Astrocyte of the spinal cord (primary cell): ENCODE measurements at regions not wholly inside any gene's neighbourhood (a gene's known extent, or its start where the extent isn't known, plus 50 kb on each side); places are given as distances from the start of the nearest gene placed in this dataset.

Experiments used
- DNase-seq: peaks from one replicate; pipeline ENCODE4 v3.0.0; 2011; ENCODE audit warnings: low read depth, low spot score
- H3K4me3 ChIP-seq: 2 replicates; pipeline ENCODE4 v1.5.1; 2011; ENCODE audit warnings: low read depth, mild to moderate bottlenecking, low read length, moderate library complexity
- in situ Hi-C: cut with HindIII; loops from 2 replicates; pipeline ENCODE4 v1.10.0; 2017; ENCODE audit warnings: low sequenced_read_pairs
- TF ChIP-seq, protein P1 (sequence below): IDR thresholded peaks from 2 replicates; pipeline ENCODE4 v1.5.1; 2012; ENCODE audit warnings: low read depth, mild to moderate bottlenecking, low read length, inconsistent platforms

DNA sequence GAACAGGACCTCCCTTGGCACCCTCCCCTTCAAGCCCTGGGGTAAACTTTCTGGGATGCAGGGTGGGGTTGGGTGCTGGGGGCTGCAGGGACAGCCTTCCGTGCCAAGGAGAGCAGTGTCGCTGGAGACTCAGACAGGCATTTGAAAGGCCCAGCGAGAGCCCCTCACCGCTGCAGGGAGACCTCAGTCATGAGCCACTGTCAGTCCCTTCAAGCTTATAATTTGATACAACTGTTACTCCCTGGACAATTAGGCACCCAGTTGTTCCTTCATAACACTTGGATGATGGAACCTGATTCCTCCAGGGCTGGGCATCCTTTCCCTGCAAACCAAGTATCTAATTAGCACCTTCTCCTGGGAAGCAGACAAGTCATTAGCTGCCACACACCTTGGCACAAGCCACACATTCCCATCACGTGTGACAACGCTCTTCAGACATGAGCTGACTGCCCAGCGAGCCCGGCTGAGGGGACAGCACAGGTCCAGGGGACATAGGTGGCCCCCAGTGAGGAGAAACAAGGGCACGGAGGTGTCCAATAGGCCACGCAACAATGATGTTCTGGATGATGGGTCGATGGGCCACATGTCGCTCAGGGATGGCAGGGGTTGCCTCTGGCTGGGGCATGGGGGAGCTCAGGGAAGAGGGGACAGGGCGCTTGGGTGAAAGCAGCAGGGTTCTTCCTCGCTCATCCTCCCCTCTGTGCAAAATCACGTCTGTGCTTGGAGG is 59.6 kb downstream of the KCNF1 start:
- in situ Hi-C loops: no loop called here
- TF ChIP-seq, protein P1, sequence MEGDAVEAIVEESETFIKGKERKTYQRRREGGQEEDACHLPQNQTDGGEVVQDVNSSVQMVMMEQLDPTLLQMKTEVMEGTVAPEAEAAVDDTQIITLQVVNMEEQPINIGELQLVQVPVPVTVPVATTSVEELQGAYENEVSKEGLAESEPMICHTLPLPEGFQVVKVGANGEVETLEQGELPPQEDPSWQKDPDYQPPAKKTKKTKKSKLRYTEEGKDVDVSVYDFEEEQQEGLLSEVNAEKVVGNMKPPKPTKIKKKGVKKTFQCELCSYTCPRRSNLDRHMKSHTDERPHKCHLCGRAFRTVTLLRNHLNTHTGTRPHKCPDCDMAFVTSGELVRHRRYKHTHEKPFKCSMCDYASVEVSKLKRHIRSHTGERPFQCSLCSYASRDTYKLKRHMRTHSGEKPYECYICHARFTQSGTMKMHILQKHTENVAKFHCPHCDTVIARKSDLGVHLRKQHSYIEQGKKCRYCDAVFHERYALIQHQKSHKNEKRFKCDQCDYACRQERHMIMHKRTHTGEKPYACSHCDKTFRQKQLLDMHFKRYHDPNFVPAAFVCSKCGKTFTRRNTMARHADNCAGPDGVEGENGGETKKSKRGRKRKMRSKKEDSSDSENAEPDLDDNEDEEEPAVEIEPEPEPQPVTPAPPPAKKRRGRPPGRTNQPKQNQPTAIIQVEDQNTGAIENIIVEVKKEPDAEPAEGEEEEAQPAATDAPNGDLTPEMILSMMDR: no peak

DNA sequence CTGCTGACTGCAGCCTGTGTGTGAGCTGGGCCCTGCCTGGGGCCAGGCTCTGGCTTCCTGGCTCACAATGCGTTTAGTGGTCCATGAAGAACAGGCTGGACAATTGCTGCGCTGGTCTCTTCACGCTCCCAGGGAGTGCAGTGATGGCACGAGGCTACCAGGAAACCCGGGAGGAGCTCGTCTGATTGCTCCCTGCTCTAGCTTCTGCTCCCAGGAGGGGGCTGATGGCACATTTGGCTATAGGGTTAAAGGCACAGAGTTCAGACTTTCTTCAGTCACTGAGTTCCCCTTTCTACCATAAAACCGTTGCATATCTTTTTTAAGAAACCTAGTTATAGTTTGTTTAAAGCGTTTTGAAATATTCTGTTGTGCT is 60.1 kb downstream of the KCNF1 start:
- in situ Hi-C loops: no loop called here
- no peak for DNase-seq
- no peak overlapping the region for H3K4me3 ChIP-seq
- TF ChIP-seq, protein P1: no peak

More for the DNA sequence above, 59.6 kb downstream of the KCNF1 start:
- H3K4me3 ChIP-seq: no peak overlapping the region
- DNase-seq: no peak

DNA sequence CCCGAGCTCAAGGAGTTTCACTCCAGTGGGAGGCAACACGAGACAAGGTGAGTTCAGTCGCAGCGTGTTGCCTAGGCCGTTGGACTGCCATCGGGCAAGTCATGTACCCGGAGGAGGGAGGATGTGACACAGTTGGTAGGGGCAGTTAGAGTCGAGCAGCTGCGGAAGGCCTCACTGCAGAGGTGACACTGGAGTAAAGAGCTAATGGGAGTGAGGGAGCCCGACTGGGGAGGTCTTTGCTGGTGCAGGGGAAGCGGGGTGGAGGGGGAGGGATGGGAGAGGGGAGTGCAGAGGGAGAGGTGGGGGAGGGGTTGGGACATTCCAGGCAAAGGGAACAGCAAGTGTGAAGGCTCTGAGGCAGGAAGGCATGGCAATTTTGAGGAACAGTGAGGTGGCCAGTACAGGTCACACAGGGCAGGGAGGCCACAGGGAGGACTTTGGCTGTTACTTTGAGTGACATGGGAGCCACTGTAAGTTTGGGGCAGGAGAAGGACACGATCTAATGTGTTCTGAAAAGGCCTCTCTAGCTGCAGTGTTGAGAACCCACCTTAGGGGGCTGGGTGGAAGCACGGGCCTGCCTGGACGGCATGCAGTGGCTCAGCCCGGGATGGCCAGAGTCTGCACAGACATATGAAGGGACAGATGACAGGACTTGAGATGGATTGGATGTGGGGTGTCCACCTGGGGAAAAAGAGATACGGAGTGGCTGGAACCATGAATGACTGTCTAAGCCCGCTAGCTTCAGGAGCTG is 61.1 kb downstream of the KCNF1 start:
- no peak for DNase-seq
- H3K4me3 ChIP-seq: no peak overlapping the region
- TF ChIP-seq, protein P1: no peak
- in situ Hi-C loops: no loop called here

DNA sequence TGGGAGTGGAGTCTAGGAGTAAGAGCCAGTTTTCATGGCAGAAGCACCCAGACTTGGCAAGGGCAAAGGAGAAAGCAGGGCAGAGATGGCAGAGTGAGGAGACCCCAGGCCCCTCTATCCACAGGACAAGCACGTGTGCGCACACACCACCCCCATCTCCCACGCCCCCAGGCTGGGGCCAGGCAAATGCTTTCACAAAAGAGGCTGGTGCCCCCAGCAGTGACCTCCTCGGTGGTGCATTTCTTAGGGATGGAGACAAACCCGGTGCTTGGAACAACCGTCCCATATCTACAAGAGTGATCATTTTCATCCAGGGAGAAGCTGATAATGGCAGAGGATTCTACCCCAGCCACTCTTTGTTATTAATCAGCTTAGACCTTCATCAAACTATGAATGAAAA is 62.0 kb downstream of the KCNF1 start:
- in situ Hi-C loops: no loop called here
- no peak for DNase-seq
- TF ChIP-seq, protein P1: no peak
- no peak overlapping the region for H3K4me3 ChIP-seq

DNA sequence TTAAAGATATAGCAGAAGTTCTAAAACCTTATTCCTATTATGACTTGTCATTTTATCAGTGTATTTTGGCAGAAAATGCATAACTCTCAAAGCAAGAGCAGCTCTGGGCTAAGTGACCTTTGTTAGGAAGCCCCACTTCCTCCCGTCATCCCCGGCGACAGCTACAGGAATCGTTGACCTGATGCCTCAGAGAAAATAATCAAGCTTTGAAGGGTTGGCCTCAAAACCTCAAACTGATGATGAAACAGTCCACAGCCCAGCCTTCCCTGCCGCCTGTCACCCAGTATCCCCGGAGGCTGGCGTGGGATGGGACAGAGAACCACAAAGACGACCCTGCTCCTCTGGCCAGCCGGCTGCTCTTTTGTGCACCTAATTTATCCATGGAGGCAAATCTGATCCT is 65.3 kb downstream of the KCNF1 start:
- in situ Hi-C loops: no loop called here
- TF ChIP-seq, protein P1: no peak
- DNase-seq: no peak
- no peak overlapping the region for H3K4me3 ChIP-seq

DNA sequence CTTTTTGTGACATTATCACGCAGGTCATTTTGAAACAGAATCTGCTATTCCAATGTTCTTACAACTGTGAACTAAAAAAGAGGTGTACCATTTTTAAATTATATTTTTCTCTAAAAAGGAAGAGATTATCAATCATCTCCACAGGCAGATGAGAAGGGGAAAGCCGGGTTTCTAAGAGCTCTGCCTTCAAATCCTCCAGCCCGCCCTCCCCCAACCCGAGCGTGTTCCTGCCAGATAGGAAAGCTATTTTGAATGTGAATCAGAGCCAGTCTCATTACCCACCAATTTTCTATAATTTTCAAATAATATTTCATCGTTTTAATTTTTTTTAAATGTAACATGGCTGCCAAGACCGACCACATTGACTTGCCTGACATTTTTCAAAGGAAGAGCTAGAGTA is 65.9 kb downstream of the KCNF1 start:
- no peak for DNase-seq
- in situ Hi-C loops: no loop called here
- TF ChIP-seq, protein P1: no peak
- H3K4me3 ChIP-seq: no peak overlapping the region
